ENCODE measurements at regions not wholly inside any gene's neighbourhood (a gene's known extent, or its start where the extent isn't known, plus 50 kb on each side); places are given as distances from the start of the nearest gene placed in this dataset.

- intact Hi-C loops (cut with DNase I): no loop called here
- no peak for DNase-seq
Measured at GRCh38 chr14:42715316-42715715, 1108.6 kb downstream of the LRFN5 start.

GRCh38 chr14:42710071-42710470, 1103.4 kb downstream of the LRFN5 start:
- intact Hi-C loops (cut with DNase I): no loop called here

GRCh38 chr14:42703501-42703900, 1096.8 kb downstream of the LRFN5 start:
- intact Hi-C loops (cut with DNase I): no loop called here

More at GRCh38 chr14:42710071-42710470, 1103.4 kb downstream of the LRFN5 start:
- no peak for DNase-seq

DNA sequence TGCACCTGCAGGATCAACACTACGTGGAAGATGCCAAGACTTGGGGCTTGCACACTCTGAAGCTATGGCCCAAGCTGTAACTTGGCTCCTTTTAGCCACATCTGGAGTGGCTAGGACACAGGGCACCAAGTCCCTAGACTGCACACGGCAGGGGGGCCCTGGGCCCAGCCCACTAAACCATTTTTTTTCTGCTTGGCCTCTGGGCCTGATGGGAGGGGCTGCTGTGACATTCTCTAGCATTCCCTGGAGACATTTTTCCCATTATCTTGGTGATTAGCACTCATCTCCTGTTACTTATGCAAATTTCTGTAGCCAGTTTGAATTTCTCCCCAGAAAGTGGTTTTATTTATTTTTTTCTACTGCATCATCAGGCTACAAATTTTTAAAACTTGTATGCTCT, 1080.7 kb downstream of the LRFN5 start:
- intact Hi-C loops (cut with DNase I): no loop called here
- no peak for DNase-seq

More at GRCh38 chr14:42703501-42703900, 1096.8 kb downstream of the LRFN5 start:
- no peak for DNase-seq

DNA sequence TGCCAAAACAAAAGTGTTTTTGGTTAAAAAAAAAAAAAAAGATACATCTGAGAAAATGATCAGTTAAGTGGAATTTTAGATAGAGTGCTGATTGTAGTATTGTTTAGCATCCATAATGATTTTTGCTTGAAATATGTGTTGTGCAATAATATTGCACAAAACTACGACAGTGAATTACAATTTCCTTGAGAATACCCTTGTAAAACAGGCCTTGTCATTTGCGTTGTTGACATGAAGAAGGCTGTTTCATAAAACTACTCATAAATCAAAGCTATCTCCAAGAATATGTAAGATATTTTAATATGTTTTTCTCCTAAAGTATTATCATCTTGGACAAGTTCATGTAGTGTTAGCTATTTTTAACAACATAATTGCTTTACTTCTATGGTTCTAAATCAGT, 1077.0 kb downstream of the LRFN5 start:
- intact Hi-C loops (cut with DNase I): no loop called here

GRCh38 chr14:42676636-42677035, 1070.0 kb downstream of the LRFN5 start:
- intact Hi-C loops (cut with DNase I): no loop called here
- DNase-seq: no peak

More for the DNA sequence above, 1077.0 kb downstream of the LRFN5 start:
- DNase-seq: no peak

- intact Hi-C loops (cut with DNase I): no loop called here
- DNase-seq: no peak
Measured at GRCh38 chr14:42673963-42674362, 1067.3 kb downstream of the LRFN5 start.

DNA sequence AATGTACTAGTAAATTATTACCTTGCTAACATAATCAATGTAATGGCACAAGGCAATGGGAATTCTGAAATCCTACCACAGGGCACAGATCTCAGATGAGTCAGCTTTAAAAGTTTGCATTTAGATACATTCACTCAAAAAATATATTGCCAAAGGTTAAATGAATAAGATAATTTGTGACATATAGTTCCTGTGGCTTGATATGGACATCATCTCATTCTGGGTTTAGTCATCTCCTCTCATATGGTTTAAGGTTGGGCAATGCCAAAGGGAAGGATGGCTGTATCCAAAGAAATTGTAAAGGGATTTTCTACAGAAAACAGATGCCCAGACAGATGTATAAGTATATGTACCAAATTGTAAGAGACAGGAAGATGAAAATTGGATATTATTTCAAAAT, 1065.0 kb downstream of the LRFN5 start:
- no peak for DNase-seq
- intact Hi-C loops (cut with DNase I): no loop called here

DNA sequence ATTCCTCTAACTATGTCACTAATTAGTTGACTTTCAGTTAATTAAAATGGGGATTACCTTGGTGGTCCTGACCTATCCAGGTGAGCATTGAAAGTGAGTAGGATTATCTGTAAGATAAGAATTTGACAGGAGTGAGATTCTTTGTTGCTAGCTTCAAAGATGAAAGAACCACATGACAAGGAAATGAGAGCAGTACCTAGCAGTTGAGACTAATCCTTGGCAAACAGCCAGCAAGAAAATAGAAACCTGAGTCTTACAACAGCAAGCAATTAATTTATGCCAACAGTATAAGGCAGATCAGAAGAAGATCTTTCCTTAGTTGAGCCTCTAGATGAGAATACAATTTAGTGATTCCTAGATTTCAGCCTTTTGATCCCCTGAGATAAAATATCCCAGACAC, 1058.4 kb downstream of the LRFN5 start:
- intact Hi-C loops (cut with DNase I): no loop called here
- no peak for DNase-seq

GRCh38 chr14:42664190-42664589, 1057.5 kb downstream of the LRFN5 start:
- no peak for DNase-seq
- intact Hi-C loops (cut with DNase I): no loop called here

GRCh38 chr14:42654707-42655106, 1048.0 kb downstream of the LRFN5 start:
- DNase-seq: no peak
- intact Hi-C loops (cut with DNase I): no loop called here

DNA sequence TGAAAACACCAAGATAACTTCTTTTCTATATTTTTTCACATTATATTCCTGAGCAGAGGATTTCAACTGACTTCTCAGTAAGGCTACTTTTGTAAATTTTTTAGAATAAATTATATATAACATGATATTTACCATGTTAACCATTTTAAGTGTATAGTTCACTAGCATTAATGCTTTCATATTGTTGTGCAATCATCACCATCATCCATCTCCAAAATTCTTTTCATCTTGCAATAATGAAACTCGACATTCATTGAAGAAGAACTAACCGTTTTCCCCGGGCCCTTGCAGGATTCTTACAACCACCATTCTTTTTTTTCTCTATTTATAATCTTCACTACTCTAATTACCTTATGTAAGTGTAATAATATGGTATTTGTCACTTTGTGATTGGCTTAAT, 1036.1 kb downstream of the LRFN5 start:
- intact Hi-C loops (cut with DNase I): no loop called here
- DNase-seq: no peak

DNA sequence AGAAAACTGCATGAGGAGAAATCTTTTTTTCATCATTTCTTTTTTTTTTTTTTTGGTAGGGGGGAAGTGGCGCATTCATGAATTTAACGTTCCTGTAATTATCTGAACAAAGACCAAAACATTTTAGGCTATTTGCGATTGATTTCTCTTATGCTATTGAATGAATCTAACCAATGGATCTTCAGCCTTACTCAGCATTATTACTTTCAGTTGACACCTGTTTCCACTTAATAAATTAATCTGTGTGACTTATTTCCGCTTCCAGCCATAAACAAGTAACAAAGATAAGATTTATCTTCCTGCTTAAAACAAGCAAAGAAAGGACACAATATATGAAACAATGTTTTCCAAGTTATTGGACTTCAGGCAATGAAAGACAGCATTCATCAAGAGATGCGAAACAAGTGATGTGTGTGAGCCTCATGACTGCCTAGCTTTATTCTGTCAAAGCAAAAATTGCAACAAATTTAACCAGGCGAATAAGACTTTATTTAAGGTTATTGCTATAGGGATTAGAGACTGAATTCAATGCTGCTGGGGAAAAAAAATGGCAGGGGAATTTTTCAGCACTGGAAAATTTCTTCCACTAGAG, 1026.9 kb downstream of the LRFN5 start:
- intact Hi-C loops (cut with DNase I): no loop called here
- no peak for DNase-seq

DNA sequence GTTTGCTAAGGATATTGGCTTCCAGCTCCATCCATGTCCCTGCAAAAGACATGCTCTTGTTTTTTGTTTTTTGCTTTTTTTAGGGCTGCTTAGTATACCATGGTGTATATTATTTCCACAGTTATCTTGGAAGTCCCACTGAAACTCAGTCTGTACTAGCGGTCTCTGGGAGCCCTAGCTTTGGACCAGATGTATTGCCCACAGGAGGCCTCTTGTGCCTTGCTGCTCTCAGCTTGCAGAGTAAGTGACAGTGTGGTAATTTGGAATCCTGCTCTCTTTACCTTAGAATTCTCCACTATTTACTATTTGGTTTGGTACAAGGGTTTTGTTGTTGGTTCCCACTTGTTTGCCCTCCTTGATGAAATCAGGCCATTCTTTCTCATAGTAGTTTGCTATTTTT, 1022.9 kb downstream of the LRFN5 start:
- intact Hi-C loops (cut with DNase I): no loop called here
- DNase-seq: no peak

GRCh38 chr14:42628602-42629001, 1021.9 kb downstream of the LRFN5 start:
- no peak for DNase-seq
- intact Hi-C loops (cut with DNase I): no loop called here

GRCh38 chr14:42626986-42627385, 1020.3 kb downstream of the LRFN5 start:
- no peak for DNase-seq
- intact Hi-C loops (cut with DNase I): no loop called here

DNA sequence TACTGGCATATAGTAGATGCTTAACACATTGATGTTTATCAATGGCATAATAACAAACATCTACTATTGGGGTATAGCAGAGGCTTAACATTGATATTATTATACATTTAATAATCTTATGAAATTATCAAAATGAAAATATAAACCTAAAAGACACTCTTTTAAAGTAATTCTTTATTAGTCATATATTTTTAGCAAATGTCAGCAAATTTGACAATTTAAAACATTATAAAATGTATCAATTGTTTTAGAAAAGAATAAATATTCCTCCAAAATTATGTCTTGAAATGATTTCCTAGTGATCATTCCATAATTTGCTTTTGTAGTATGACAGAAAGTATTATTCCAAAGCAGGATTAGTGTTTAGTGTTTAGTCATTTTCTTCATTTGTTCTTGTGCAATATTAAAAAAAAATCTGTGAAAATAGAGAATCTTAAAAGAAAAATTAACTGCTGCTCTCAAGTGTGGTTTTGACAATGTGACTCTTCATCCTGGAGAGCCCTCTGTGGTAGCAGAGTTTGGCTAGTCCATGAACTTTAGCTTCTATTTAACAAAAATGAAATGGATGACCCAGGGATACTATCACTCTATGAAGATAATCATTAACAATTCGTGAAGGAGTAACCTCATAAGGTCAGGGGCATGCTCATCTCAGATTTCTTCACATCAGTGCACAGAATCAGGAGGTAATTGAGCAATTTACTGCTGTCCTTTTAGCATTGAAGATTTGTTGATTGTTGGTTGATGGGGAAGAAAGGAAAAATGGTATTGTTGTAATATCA, 1018.5 kb downstream of the LRFN5 start:
- no peak for DNase-seq
- intact Hi-C loops (cut with DNase I): no loop called here

- DNase-seq: no peak
- intact Hi-C loops (cut with DNase I): no loop called here
Measured at GRCh38 chr14:42617005-42617404, 1010.3 kb downstream of the LRFN5 start.

GRCh38 chr14:42606839-42607238, 1000.2 kb downstream of the LRFN5 start:
- no peak for DNase-seq
- intact Hi-C loops (cut with DNase I): no loop called here

DNA sequence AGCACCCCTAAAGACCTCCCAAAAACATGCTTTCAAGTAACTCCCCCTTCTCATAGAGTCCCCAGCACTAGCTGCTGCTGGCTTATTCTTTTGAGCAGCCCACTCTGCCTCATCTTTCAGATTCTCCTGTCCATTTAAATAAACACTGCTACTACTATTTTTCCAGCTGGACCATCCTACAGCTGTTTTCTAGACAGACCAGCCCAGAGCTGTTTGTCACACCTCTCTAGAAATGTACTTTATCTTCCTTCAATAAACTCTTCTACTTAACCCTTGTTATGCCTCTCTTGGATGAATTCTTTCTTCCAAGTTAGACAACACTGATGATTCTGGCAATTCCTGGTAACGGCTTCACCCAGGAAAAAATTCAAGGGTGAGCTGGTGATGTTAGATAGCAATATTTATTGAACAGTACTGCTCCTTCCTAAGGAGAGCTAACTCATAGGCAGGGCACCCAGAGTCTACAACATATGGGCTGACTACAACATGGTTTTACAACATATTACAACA, 995.7 kb downstream of the LRFN5 start:
- intact Hi-C loops (cut with DNase I): no loop called here
- DNase-seq: no peak

DNA sequence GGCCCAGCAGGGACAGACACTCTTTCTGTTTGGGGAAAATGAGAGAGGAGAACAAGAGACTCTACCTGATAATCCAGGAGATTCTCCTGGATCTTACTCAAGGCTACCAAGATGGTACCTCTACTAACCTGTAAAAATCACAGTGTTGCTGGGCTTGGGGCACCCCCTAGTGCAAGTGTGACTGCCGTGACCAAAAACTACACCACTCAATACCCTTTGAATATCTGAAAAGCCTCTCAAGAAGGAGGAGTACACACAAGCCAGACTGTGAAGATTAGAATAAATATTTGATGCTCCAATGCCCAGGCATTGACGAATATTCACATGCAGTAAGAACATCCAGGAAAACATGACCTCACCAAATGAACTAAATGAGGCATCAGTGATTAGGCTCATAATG, 965.4 kb downstream of the LRFN5 start:
- intact Hi-C loops (cut with DNase I): no loop called here

More for the DNA sequence above, 965.4 kb downstream of the LRFN5 start:
- DNase-seq: no peak

Measured in head of caudate nucleus (tissue), 42 donors.